ENCODE measurements at regions not wholly inside any gene's neighbourhood (a gene's known extent, or its start where the extent isn't known, plus 50 kb on each side); places are given as distances from the start of the nearest gene placed in this dataset.
"Not testable (repeated sequence)": the region's sequence is repeated elsewhere in the genome, so short reads cannot be mapped to it uniquely, and the experiment has no call there.

- no peak for DNase-seq (ENCODE audit: low read depth, low spot score)
Measured at GRCh38 chr15:38743147-38743546, 178.5 kb upstream of the RASGRP1 start.

GRCh38 chr15:38745126-38745525 lies 180.5 kb upstream of the RASGRP1 start:
- DNase-seq (ENCODE audit: low read depth, low spot score), result no peak

GRCh38 chr15:38745626-38746025 lies 181.0 kb upstream of the RASGRP1 start:
- DNase-seq (ENCODE audit: low read depth, low spot score), result no peak

GRCh38 chr15:38746211-38746610 lies 181.6 kb upstream of the RASGRP1 start:
- no peak for DNase-seq (ENCODE audit: low read depth, low spot score)

GRCh38 chr15:38748710-38749109 lies 184.1 kb upstream of the RASGRP1 start:
- DNase-seq (ENCODE audit: low read depth, low spot score), result no peak

- no peak for DNase-seq (ENCODE audit: low read depth, low spot score)
Measured at GRCh38 chr15:38750786-38751185, 186.2 kb upstream of the RASGRP1 start.

- DNase-seq (ENCODE audit: low read depth, low spot score), result no peak
Measured at GRCh38 chr15:38755718-38756117, 191.1 kb upstream of the RASGRP1 start.

GRCh38 chr15:38756441-38756840 lies 191.8 kb upstream of the RASGRP1 start:
- DNase-seq (ENCODE audit: low read depth, low spot score), result no peak

GRCh38 chr15:38758043-38758442 lies 193.4 kb upstream of the RASGRP1 start:
- DNase-seq (ENCODE audit: low read depth, low spot score), result no peak

- DNase-seq (ENCODE audit: low read depth, low spot score), result no peak
Measured at GRCh38 chr15:38761681-38762080, 197.1 kb upstream of the RASGRP1 start.

- DNase-seq (ENCODE audit: low read depth, low spot score), result no peak
Measured at GRCh38 chr15:38768970-38769369, 204.4 kb upstream of the RASGRP1 start.

GRCh38 chr15:38769492-38769891 lies 204.9 kb upstream of the RASGRP1 start:
- DNase-seq (ENCODE audit: low read depth, low spot score), result no peak

GRCh38 chr15:38774076-38774475 lies 209.5 kb upstream of the RASGRP1 start:
- not testable (repeated sequence) for DNase-seq (ENCODE audit: low read depth, low spot score)

GRCh38 chr15:38781196-38781595 lies 216.6 kb upstream of the RASGRP1 start:
- no peak for DNase-seq (ENCODE audit: low read depth, low spot score)

- DNase-seq (ENCODE audit: low read depth, low spot score), result no peak
Measured at GRCh38 chr15:38782156-38782555, 217.5 kb upstream of the RASGRP1 start.

- no peak for DNase-seq (ENCODE audit: low read depth, low spot score)
Measured at GRCh38 chr15:38788918-38789317, 224.3 kb upstream of the RASGRP1 start.

GRCh38 chr15:38789566-38789965 lies 225.0 kb upstream of the RASGRP1 start:
- no peak for DNase-seq (ENCODE audit: low read depth, low spot score)

GRCh38 chr15:38793206-38793810 lies 228.7 kb upstream of the RASGRP1 start:
- DNase-seq (ENCODE audit: low read depth, low spot score), result no peak

GRCh38 chr15:38795471-38796245 lies 231.0 kb upstream of the RASGRP1 start:
- DNase-seq (ENCODE audit: low read depth, low spot score), result no peak

GRCh38 chr15:38796589-38796988 lies 232.0 kb upstream of the RASGRP1 start:
- no peak for DNase-seq (ENCODE audit: low read depth, low spot score)

GRCh38 chr15:38797506-38797905 lies 232.9 kb upstream of the RASGRP1 start:
- not testable (repeated sequence) for DNase-seq (ENCODE audit: low read depth, low spot score)

GRCh38 chr15:38799202-38799601 lies 234.6 kb upstream of the RASGRP1 start:
- not testable (repeated sequence) for DNase-seq (ENCODE audit: low read depth, low spot score)

- no peak for DNase-seq (ENCODE audit: low read depth, low spot score)
Measured at GRCh38 chr15:38809621-38810020, 245.0 kb upstream of the RASGRP1 start.

All from iPS DF 19.7 (cell line).